ENCODE measurements at regions not wholly inside any gene's neighbourhood (a gene's known extent, or its start where the extent isn't known, plus 50 kb on each side); places are given as distances from the start of the nearest gene placed in this dataset.
"Not testable (repeated sequence)": the region's sequence is repeated elsewhere in the genome, so short reads cannot be mapped to it uniquely, and the experiment has no call there.

- not testable (repeated sequence) for DNase-seq
Measured at GRCh38 chr7:142495301-142495700, 237.4 kb upstream of the PRSS58 start.

- DNase-seq: no peak
Measured at GRCh38 chr7:142494021-142494420, 236.2 kb upstream of the PRSS58 start.

- no peak for DNase-seq
Measured at GRCh38 chr7:142488842-142489241, 231.0 kb upstream of the PRSS58 start.

- DNase-seq: no peak
Measured at GRCh38 chr7:142488036-142488633, 230.3 kb upstream of the PRSS58 start.

GRCh38 chr7:142487565-142487964 is 229.7 kb upstream of the PRSS58 start:
- DNase-seq: not testable (repeated sequence)

GRCh38 chr7:142487124-142487523 is 229.3 kb upstream of the PRSS58 start:
- no peak for DNase-seq

GRCh38 chr7:142485617-142486226 is 227.9 kb upstream of the PRSS58 start:
- DNase-seq: no peak

GRCh38 chr7:142483659-142484317 is 225.9 kb upstream of the PRSS58 start:
- no peak for DNase-seq

- DNase-seq: no peak
Measured at GRCh38 chr7:142482891-142483658, 225.2 kb upstream of the PRSS58 start.

GRCh38 chr7:142481548-142481947 is 223.7 kb upstream of the PRSS58 start:
- no peak for DNase-seq

- no peak for DNase-seq
Measured at GRCh38 chr7:142478479-142479220, 220.8 kb upstream of the PRSS58 start.

GRCh38 chr7:142477801-142478200 is 219.9 kb upstream of the PRSS58 start:
- DNase-seq: not testable (repeated sequence)

- no peak for DNase-seq
Measured at GRCh38 chr7:142477079-142477651, 219.3 kb upstream of the PRSS58 start.

- no peak for DNase-seq
Measured at GRCh38 chr7:142476077-142476476, 218.2 kb upstream of the PRSS58 start.

GRCh38 chr7:142471820-142472219 is 214.0 kb upstream of the PRSS58 start:
- DNase-seq: no peak

GRCh38 chr7:142470544-142470830 is 212.6 kb upstream of the PRSS58 start:
- no peak for DNase-seq

- DNase-seq: no peak
Measured at GRCh38 chr7:142469696-142470543, 212.1 kb upstream of the PRSS58 start.

GRCh38 chr7:142468871-142469665 is 211.2 kb upstream of the PRSS58 start:
- no peak for DNase-seq

- DNase-seq: not testable (repeated sequence)
Measured at GRCh38 chr7:142467056-142467655, 209.3 kb upstream of the PRSS58 start.

GRCh38 chr7:142463401-142463850 is 205.6 kb upstream of the PRSS58 start:
- DNase-seq: no peak
